ENCODE measurements at regions not wholly inside any gene's neighbourhood (a gene's known extent, or its start where the extent isn't known, plus 50 kb on each side); places are given as distances from the start of the nearest gene placed in this dataset.

GRCh38 chr19:5205937-5206750, 134.5 kb downstream of the PTPRS start:
- Mint-ChIP-seq H3K27me3 (ENCODE audit: low read depth in 3 of 3) (peaks cover 0 to 8% (median 2%) of the 10 kb centered on the region in 3 donors), H3K4me1 (peaks cover 11% of the 10 kb centered on the region), H3K9me3 (peaks cover 5 to 30% (median 24%) of the 10 kb centered on the region in 7 donors), H3K27ac (peak overlapping the region in 1 of 7 donors; percentile 78), H3K36me3 (no peaks in the 10 kb centered on the region), H3K4me3 (peak overlapping the region in 1 of 2 donors; percentile 50)
- no peak overlapping the region for H3K27ac ChIP-seq (ENCODE audit: low read depth in 1 of 2, low read length in 2 of 2)
- no peak overlapping the region for H2AFZ ChIP-seq (ENCODE audit: insufficient read depth, low read depth, low read length, poor library complexity, severe bottlenecking)
- DNase-seq = no peak
- no peaks in the 10 kb centered on the region for H3K27me3 ChIP-seq (ENCODE audit: control insufficient read depth in 2 of 2, insufficient read depth in 2 of 2, low read length in 2 of 2)
- no peaks in the 10 kb centered on the region for H3K36me3 ChIP-seq (replicated peaks in 1 of 2; ENCODE audit: control insufficient read depth in 1 of 2, insufficient read depth in 2 of 2, low read length in 2 of 2)
- H3K9ac ChIP-seq (ENCODE audit: insufficient read depth, low read length, poor library complexity, severe bottlenecking) = no peak overlapping the region
- peaks cover 18 to 31% of the 10 kb centered on the region in 2 donors for H3K9me3 ChIP-seq (replicated peaks in 1 of 2; ENCODE audit: control insufficient read depth in 1 of 2, insufficient read depth in 1 of 2, low read length in 2 of 2)
- 93% methylated on average over 16 of the region's 29 CpGs for WGBS (ENCODE audit: insufficient coverage)
- H3K4me1 ChIP-seq (ENCODE audit: control insufficient read depth in 1 of 2, insufficient read depth in 2 of 2, low read length in 2 of 2) = peaks cover 0 to 16% of the 10 kb centered on the region in 2 donors
- TF ChIP-seq CTCF (IDR thresholded peaks at IDR 0.05) = no peak
- H3K4me2 ChIP-seq (replicated peaks; ENCODE audit: extremely low read depth, low read length, poor library complexity, severe bottlenecking) = peak overlapping the region; percentile 15
- H4K20me1 ChIP-seq (ENCODE audit: insufficient read depth, low read length) = no peaks in the 10 kb centered on the region
- H3K79me2 ChIP-seq (ENCODE audit: insufficient read depth, low read length) = no peaks in the 10 kb centered on the region
- no peak overlapping the region for H3K4me3 ChIP-seq (replicated peaks in 1 of 3; ENCODE audit: low read depth in 2 of 3, low read length in 3 of 3)
- intact Hi-C loops (cut with micrococcal nuclease) = no loop called here

- Mint-ChIP-seq H3K36me3 (no peaks in the 10 kb centered on the region), H3K9me3 (peaks cover 8 to 36% (median 29%) of the 10 kb centered on the region in 7 donors), H3K4me3 (peak overlapping the region; percentile 49 to 62), H3K4me1 (peaks cover 11% of the 10 kb centered on the region), H3K27ac (peak overlapping the region in 3 of 7 donors; percentile 68 to 89 (median 74)), H3K27me3 (ENCODE audit: low read depth in 3 of 3) (peaks cover 0 to 8% (median 4%) of the 10 kb centered on the region in 3 donors)
- Histone ChIP-seq H3K27me3 (ENCODE audit: control insufficient read depth in 2 of 2, insufficient read depth in 2 of 2, low read length in 2 of 2) (no peaks in the 10 kb centered on the region), H3K36me3 (replicated peaks in 1 of 2; ENCODE audit: control insufficient read depth in 1 of 2, insufficient read depth in 2 of 2, low read length in 2 of 2) (no peaks in the 10 kb centered on the region), H3K27ac (ENCODE audit: low read depth in 1 of 2, low read length in 2 of 2) (no peak overlapping the region), H3K4me3 (replicated peaks in 1 of 3; ENCODE audit: low read depth in 2 of 3, low read length in 3 of 3) (no peak overlapping the region), H3K79me2 (ENCODE audit: insufficient read depth, low read length) (no peaks in the 10 kb centered on the region), H3K4me1 (ENCODE audit: control insufficient read depth in 1 of 2, insufficient read depth in 2 of 2, low read length in 2 of 2) (peaks cover 0 to 16% of the 10 kb centered on the region in 2 donors), H4K20me1 (ENCODE audit: insufficient read depth, low read length) (no peaks in the 10 kb centered on the region), H2AFZ (ENCODE audit: insufficient read depth, low read depth, low read length, poor library complexity, severe bottlenecking) (no peak overlapping the region), H3K9ac (ENCODE audit: insufficient read depth, low read length, poor library complexity, severe bottlenecking) (no peak overlapping the region), H3K4me2 (replicated peaks; ENCODE audit: extremely low read depth, low read length, poor library complexity, severe bottlenecking) (peak overlapping the region; percentile 15), H3K9me3 (replicated peaks in 1 of 2; ENCODE audit: control insufficient read depth in 1 of 2, insufficient read depth in 1 of 2, low read length in 2 of 2) (peaks cover 26 to 31% of the 10 kb centered on the region in 2 donors)
- peak in 1 of 3 donors; percentile 68 for DNase-seq
- intact Hi-C loops (cut with micrococcal nuclease) = no loop called here
- WGBS (ENCODE audit: insufficient coverage) = 85% methylated on average over 12 of the region's 13 CpGs
- no peak for TF ChIP-seq CTCF (IDR thresholded peaks at IDR 0.05)
Observed at GRCh38 chr19:5205381-5205780, 135.2 kb downstream of the PTPRS start.

All from CD14-positive monocyte (primary cell).